ENCODE measurements at regions not wholly inside any gene's neighbourhood (a gene's known extent, or its start where the extent isn't known, plus 50 kb on each side); places are given as distances from the start of the nearest gene placed in this dataset.
"Not testable (repeated sequence)": the region's sequence is repeated elsewhere in the genome, so short reads cannot be mapped to it uniquely, and the experiment has no call there.

DNA sequence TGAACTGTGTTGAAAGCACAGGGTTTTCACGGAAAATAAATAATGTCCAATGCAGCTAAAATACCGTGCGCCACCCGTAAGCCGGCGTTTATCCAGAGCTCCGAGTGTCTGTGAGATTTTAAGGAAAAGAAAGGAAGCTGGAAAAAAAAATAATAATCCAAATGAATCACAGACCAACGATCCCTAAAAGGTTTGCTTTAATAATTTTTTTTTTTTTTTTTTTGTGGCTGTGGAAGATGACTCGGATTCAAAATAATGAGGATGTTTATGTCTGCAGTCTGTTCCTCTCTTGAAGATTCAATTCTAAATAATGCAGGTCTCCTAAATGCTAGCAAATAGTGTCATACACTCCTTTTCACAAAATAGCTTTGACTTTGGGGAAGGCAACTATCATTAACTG lies 84.6 kb upstream of the PPP2R3B start:
- H3K4me1 ChIP-seq (ENCODE audit: insufficient read depth, low read length) = no peaks in the 10 kb centered on the region
- no peaks in the 10 kb centered on the region for H3K9me3 ChIP-seq (ENCODE audit: low read length)
- no peak overlapping the region for H2AFZ ChIP-seq (ENCODE audit: low read depth, low read length)
- no peak overlapping the region for H3K4me3 ChIP-seq (ENCODE audit: low read length)
- H3K36me3 ChIP-seq (ENCODE audit: insufficient read depth, low read length) = no peaks in the 10 kb centered on the region
- H3K27me3 ChIP-seq (ENCODE audit: insufficient read depth, low read length) = peaks cover 2% of the 10 kb centered on the region

DNA sequence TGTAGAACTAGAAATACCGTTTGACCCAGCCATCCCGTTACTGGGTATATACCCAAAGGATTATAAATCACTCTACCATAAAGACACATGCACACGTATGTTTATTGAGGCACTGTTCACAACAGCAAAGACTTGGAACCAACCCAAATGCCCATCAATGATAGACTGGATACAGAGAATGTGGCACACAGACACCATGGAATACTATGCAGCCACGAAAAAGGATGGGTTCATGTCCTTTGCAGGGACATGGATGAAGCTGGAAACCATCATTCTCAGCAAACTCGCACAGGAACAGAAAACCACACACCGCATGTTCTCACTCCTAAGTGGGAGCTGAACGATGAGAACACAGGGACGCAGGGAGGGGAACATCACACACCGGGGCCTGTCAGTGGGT lies 85.6 kb upstream of the PPP2R3B start:
- H2AFZ ChIP-seq (ENCODE audit: low read depth, low read length); H3K4me1 ChIP-seq (ENCODE audit: insufficient read depth, low read length); H3K4me3 ChIP-seq (ENCODE audit: low read length); H3K9me3 ChIP-seq (ENCODE audit: low read length); H3K27me3 ChIP-seq (ENCODE audit: insufficient read depth, low read length); H3K36me3 ChIP-seq (ENCODE audit: insufficient read depth, low read length): not testable (repeated sequence)

DNA sequence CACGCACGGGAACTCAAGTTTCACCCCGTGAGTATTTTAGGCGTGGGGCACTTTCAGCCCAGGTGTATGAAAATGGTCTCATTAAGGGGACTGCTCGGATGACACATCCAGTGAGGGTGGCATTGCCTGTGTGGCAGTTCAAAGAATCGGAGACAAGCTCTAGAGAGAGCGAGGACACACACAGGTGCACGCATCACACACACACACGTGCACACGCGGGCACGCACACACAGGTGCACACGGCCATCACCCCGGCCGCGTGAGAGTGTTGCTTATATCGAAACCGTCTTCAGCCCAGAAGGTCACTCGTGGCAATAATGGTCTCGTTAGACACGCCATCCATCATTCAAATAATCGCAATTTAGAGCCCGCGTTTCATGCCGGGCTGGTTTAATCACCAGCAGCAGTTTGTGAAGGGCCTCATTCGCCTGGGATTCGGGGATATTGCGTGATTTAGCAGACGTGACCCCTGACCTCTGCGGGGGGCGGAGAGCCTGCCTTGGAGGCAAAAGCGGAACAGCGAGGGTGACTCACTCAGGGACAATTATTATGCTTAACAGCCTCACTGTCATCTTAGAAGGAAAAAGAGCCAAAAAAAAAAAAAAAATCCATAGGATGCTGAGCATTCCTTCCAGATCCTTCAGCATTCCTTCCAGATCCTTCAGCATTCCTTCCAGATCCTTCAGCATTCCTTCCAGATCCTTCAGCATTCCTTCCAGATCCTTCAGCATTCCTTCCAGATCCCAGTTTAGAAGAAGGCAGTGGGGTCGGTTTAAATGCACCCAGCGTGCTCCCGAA lies 89.4 kb upstream of the PPP2R3B start:
- no peak overlapping the region for H3K4me3 ChIP-seq (ENCODE audit: low read length)
- H3K9me3 ChIP-seq (ENCODE audit: low read length) = no peaks in the 10 kb centered on the region
- no peak overlapping the region for H2AFZ ChIP-seq (ENCODE audit: low read depth, low read length)
- no peaks in the 10 kb centered on the region for H3K36me3 ChIP-seq (ENCODE audit: insufficient read depth, low read length)
- no peaks in the 10 kb centered on the region for H3K4me1 ChIP-seq (ENCODE audit: insufficient read depth, low read length)
- H3K27me3 ChIP-seq (ENCODE audit: insufficient read depth, low read length) = no peaks in the 10 kb centered on the region

DNA sequence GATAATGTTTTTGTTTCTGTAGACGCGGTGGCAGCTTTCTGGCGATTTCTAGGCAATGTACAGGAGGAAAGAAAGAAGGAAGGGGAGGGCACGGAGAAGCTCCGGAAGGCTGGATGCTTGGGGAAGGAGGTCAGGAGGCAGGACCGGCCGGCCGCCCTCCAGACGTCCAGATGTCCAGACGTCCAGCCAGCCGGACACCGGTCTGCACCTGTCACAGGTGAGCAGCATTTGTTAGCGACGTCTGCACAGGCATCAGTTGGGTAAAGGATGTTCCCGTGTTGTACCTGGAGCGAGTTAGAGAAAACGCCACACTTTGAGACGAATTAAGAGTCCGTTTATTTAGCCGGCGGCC lies 90.0 kb upstream of the PPP2R3B start:
- H2AFZ ChIP-seq (ENCODE audit: low read depth, low read length) = no peak overlapping the region
- no peaks in the 10 kb centered on the region for H3K4me1 ChIP-seq (ENCODE audit: insufficient read depth, low read length)
- no peak overlapping the region for H3K4me3 ChIP-seq (ENCODE audit: low read length)
- no peaks in the 10 kb centered on the region for H3K27me3 ChIP-seq (ENCODE audit: insufficient read depth, low read length)
- no peaks in the 10 kb centered on the region for H3K9me3 ChIP-seq (ENCODE audit: low read length)
- H3K36me3 ChIP-seq (ENCODE audit: insufficient read depth, low read length) = no peaks in the 10 kb centered on the region

DNA sequence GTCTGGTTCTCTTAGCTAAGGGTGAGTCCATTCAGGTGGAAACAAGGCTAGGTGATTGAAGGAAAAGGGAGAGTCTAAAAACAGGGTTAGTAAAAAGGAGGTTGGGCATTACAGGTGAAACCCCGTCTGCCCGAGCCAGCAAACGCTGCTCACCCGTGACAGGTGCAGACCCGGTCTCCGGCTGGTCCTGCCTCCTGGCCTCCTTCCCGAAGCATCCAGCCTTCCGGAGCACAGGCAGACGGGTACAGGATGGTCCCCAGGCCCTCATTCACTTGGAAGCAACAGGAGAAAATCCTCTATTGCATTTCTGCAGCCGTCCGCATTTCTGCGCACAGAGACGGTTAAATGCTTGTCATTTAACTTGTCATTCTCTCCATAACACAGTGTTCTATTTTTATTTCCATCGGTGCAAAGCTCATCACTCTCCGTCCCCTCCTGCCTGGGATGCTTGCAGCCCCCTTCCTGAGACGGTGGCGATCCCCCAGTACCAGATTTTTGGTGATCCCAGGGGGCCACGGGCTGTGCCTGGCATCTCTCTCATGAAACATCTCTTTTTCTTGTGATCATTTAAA lies 90.8 kb upstream of the PPP2R3B start:
- Histone ChIP-seq H2AFZ (ENCODE audit: low read depth, low read length) (no peak overlapping the region), H3K36me3 (ENCODE audit: insufficient read depth, low read length) (no peaks in the 10 kb centered on the region), H3K27me3 (ENCODE audit: insufficient read depth, low read length) (no peaks in the 10 kb centered on the region), H3K4me1 (ENCODE audit: insufficient read depth, low read length) (no peaks in the 10 kb centered on the region), H3K9me3 (ENCODE audit: low read length) (no peaks in the 10 kb centered on the region), H3K4me3 (ENCODE audit: low read length) (no peak overlapping the region)

GRCh38 chrX:479273-479981 lies 92.7 kb upstream of the PPP2R3B start:
- Histone ChIP-seq H3K9me3 (ENCODE audit: low read length) (no peaks in the 10 kb centered on the region), H2AFZ (ENCODE audit: low read depth, low read length) (no peak overlapping the region), H3K36me3 (ENCODE audit: insufficient read depth, low read length) (no peaks in the 10 kb centered on the region), H3K4me1 (ENCODE audit: insufficient read depth, low read length) (no peaks in the 10 kb centered on the region), H3K27me3 (ENCODE audit: insufficient read depth, low read length) (no peaks in the 10 kb centered on the region), H3K4me3 (ENCODE audit: low read length) (no peak overlapping the region)

GRCh38 chrX:480861-481417 lies 94.2 kb upstream of the PPP2R3B start:
- Histone ChIP-seq H3K4me3 (ENCODE audit: low read length) (no peak overlapping the region), H3K36me3 (ENCODE audit: insufficient read depth, low read length) (no peaks in the 10 kb centered on the region), H2AFZ (ENCODE audit: low read depth, low read length) (no peak overlapping the region), H3K4me1 (ENCODE audit: insufficient read depth, low read length) (no peaks in the 10 kb centered on the region), H3K27me3 (ENCODE audit: insufficient read depth, low read length) (no peaks in the 10 kb centered on the region), H3K9me3 (ENCODE audit: low read length) (no peaks in the 10 kb centered on the region)

GRCh38 chrX:482192-482701 lies 95.5 kb upstream of the PPP2R3B start:
- Histone ChIP-seq H3K36me3 (ENCODE audit: insufficient read depth, low read length) (no peaks in the 10 kb centered on the region), H3K4me3 (ENCODE audit: low read length) (no peak overlapping the region), H3K4me1 (ENCODE audit: insufficient read depth, low read length) (no peaks in the 10 kb centered on the region), H2AFZ (ENCODE audit: low read depth, low read length) (no peak overlapping the region), H3K27me3 (ENCODE audit: insufficient read depth, low read length) (no peaks in the 10 kb centered on the region), H3K9me3 (ENCODE audit: low read length) (no peaks in the 10 kb centered on the region)

GRCh38 chrX:482702-483203 lies 96.0 kb upstream of the PPP2R3B start:
- Histone ChIP-seq H3K4me1 (ENCODE audit: insufficient read depth, low read length) (no peaks in the 10 kb centered on the region), H3K4me3 (ENCODE audit: low read length) (no peak overlapping the region), H3K36me3 (ENCODE audit: insufficient read depth, low read length) (no peaks in the 10 kb centered on the region), H3K9me3 (ENCODE audit: low read length) (no peaks in the 10 kb centered on the region), H2AFZ (ENCODE audit: low read depth, low read length) (no peak overlapping the region), H3K27me3 (ENCODE audit: insufficient read depth, low read length) (no peaks in the 10 kb centered on the region)

DNA sequence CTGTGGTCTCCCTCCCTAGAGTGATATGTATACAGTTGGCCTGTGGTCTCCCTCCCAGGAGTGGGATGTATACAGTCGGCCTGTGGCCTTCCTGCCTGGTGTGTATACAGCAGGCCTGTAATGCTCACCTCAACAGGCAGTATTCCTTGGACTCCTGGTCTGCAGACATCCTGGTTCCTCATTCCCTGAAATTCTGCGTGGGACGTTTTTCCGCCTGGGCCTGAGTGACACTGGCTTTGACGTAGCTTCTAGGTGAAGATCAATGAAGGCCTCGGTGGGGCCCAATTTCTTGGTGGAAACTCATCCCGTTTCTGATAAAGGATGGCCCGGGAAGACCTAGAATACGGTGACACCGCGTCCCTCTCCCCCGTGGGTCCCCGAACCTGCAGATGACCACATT lies 98.7 kb upstream of the PPP2R3B start:
- H3K9me3 ChIP-seq (ENCODE audit: low read length) = no peaks in the 10 kb centered on the region
- no peaks in the 10 kb centered on the region for H3K4me1 ChIP-seq (ENCODE audit: insufficient read depth, low read length)
- no peak overlapping the region for H3K4me3 ChIP-seq (ENCODE audit: low read length)
- no peak overlapping the region for H2AFZ ChIP-seq (ENCODE audit: low read depth, low read length)
- H3K27me3 ChIP-seq (ENCODE audit: insufficient read depth, low read length) = no peaks in the 10 kb centered on the region
- no peaks in the 10 kb centered on the region for H3K36me3 ChIP-seq (ENCODE audit: insufficient read depth, low read length)

- Histone ChIP-seq H3K4me3 (ENCODE audit: low read length) (no peak overlapping the region), H3K27me3 (ENCODE audit: insufficient read depth, low read length) (no peaks in the 10 kb centered on the region), H3K36me3 (ENCODE audit: insufficient read depth, low read length) (no peaks in the 10 kb centered on the region), H2AFZ (ENCODE audit: low read depth, low read length) (no peak overlapping the region), H3K4me1 (ENCODE audit: insufficient read depth, low read length) (no peaks in the 10 kb centered on the region), H3K9me3 (ENCODE audit: low read length) (no peaks in the 10 kb centered on the region)
Measured at GRCh38 chrX:486325-486724, 99.6 kb upstream of the PPP2R3B start.

GRCh38 chrX:487836-488235 lies 101.1 kb upstream of the PPP2R3B start:
- no peak overlapping the region for H3K4me3 ChIP-seq (ENCODE audit: low read length)
- H3K4me1 ChIP-seq (ENCODE audit: insufficient read depth, low read length) = no peaks in the 10 kb centered on the region
- no peak overlapping the region for H2AFZ ChIP-seq (ENCODE audit: low read depth, low read length)
- no peaks in the 10 kb centered on the region for H3K27me3 ChIP-seq (ENCODE audit: insufficient read depth, low read length)
- no peaks in the 10 kb centered on the region for H3K9me3 ChIP-seq (ENCODE audit: low read length)
- H3K36me3 ChIP-seq (ENCODE audit: insufficient read depth, low read length) = no peaks in the 10 kb centered on the region

- Histone ChIP-seq H3K27me3 (ENCODE audit: insufficient read depth, low read length) (no peaks in the 10 kb centered on the region), H2AFZ (ENCODE audit: low read depth, low read length) (no peak overlapping the region), H3K4me1 (ENCODE audit: insufficient read depth, low read length) (no peaks in the 10 kb centered on the region), H3K4me3 (ENCODE audit: low read length) (no peak overlapping the region), H3K36me3 (ENCODE audit: insufficient read depth, low read length) (no peaks in the 10 kb centered on the region), H3K9me3 (ENCODE audit: low read length) (no peaks in the 10 kb centered on the region)
Measured at GRCh38 chrX:489820-490219, 103.1 kb upstream of the PPP2R3B start.
